Right forelimb (tissue), 1 donor: ENCODE measurements at regions not wholly inside any gene's neighbourhood (a gene's known extent, or its start where the extent isn't known, plus 50 kb on each side); places are given as distances from the start of the nearest gene placed in this dataset.
"Not testable (repeated sequence)": the region's sequence is repeated elsewhere in the genome, so short reads cannot be mapped to it uniquely, and the experiment has no call there.

Experiments used
- DNase-seq: peaks from one replicate; pipeline ENCODE4 v3.0.0-alpha.2; 2018

- DNase-seq = not testable (repeated sequence)
These were observed 785.1 kb downstream of the TDRD15 start for GRCh38 chr2:21908712-21909380.

DNA sequence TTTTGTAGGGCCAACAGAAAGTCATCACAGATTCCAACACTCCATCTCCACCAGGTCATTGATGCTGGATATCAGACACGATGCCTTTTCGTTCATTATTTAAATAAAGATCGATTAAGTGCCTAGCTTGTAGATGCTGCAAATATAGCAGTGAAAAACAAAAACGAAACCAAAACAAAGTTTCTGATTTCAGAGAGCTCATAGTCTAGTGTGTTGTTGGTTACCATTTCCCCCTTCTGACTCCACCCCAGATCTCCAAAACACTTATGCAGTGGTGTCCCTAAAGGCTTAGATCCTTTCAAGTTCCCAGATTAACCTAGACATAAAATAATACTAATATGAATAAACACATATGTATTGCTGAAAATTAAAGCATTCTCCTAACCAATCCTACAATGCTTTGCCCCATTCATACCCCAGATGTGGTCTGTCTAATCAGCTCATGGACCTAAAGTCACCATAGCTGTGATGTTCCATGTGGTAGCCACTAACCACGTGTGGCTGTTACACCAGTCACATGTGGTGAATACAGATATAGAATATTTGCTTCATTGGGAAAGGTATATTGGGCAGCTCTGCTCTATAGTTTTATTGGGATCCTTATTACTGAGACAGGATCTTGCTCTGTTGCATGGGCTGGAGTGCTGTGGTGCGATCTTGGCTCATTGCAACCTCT lies 787.2 kb downstream of the TDRD15 start:
- no peak for DNase-seq

- DNase-seq = no peak
These were observed 788.6 kb downstream of the TDRD15 start for GRCh38 chr2:21912405-21912804.

- DNase-seq = no peak
These were observed 791.4 kb downstream of the TDRD15 start for GRCh38 chr2:21915201-21915600.

- no peak for DNase-seq
These were observed 793.3 kb downstream of the TDRD15 start for GRCh38 chr2:21916934-21917522.

- DNase-seq = no peak
These were observed 797.0 kb downstream of the TDRD15 start for GRCh38 chr2:21920721-21921120.

DNA sequence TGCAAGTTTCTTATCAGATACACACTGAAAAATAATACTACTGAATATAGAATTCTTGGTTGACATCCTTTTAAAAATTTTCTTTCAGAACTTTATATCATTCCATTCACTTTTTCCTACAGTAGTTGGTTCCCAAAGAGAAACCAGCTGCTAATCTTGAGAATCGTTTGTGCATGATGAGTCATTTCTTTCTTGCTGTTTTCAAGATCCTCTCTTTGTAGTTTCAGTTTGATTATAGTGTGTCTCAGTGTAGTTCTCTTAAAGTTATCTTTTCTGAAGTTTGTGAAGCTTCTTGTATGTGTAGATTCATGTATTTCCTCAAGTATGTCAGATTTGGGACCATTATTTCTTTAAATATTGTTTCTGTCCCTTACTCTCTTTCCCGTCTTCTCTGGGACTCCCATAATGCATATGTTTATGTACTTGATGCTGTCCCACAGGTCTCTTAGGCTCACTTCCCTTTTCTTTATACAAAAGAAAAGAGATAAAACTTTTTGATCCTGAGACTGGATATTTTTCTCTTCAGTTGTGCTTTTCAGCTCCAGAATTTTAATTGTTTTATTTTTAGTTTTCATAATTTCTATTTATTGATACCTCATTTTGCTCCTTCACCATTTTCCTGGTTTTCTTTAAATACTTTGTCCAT lies 801.0 kb downstream of the TDRD15 start:
- no peak for DNase-seq

DNA sequence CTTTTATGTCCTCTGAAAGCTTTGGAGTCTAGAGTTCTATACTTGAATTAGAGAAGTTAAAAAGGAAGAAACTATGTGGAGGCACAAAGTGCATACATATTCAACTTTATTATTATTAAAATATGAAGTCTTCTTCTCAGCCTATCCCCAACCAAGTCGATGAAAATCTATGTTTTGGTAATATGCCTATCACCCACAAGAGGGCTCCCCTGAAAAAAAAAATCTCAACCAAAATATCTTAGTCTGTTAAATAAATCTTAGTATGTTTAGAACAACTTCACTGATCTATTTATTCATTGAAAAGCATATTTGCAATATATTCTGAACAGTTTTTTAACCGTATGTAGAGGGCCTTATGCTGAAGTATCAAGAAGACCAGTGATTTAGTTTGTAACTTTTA lies 804.5 kb downstream of the TDRD15 start:
- DNase-seq = no peak

GRCh38 chr2:21930226-21930625 lies 806.5 kb downstream of the TDRD15 start:
- DNase-seq = peak; percentile 80

- no peak for DNase-seq
These were observed 816.2 kb downstream of the TDRD15 start for GRCh38 chr2:21939967-21940366.

DNA sequence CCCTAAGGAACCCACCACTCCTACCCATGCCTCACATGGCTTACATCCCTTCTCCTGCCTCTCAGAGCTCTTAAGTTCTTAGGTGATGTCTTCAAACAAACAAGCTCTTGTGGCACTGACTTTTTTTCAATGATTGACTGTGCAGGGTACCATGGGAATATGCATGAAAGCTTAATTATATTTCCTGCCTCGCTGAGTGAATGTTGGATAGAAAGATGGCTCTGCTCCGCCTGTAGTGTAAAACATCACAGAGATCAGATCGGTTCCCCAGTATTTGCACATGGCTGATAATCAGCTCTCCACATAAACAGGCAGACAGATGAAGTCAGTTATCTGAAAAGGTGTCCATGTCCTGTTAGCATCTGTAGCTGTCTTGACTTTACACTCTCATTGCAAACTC lies 820.8 kb downstream of the TDRD15 start:
- no peak for DNase-seq

- no peak for DNase-seq
These were observed 821.9 kb downstream of the TDRD15 start for GRCh38 chr2:21945658-21946057.

DNA sequence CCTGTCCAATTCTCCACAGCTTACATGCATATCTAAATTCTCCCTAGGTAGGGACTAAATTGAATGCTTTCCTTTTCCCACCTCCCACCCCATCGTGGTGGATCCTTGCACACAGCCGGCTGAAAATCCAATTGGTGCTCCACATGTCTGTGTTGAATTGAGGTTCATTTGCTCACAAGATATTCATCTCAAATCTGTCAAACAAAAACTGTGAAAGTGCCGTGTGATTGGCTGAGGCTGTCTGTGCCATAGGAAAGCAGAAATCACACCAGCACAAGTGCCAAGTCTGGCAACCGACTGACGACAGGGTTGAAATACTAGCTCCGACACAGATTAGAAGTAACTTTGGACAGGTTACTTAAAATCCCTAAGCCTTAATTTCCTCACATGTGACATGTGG lies 823.3 kb downstream of the TDRD15 start:
- no peak for DNase-seq

DNA sequence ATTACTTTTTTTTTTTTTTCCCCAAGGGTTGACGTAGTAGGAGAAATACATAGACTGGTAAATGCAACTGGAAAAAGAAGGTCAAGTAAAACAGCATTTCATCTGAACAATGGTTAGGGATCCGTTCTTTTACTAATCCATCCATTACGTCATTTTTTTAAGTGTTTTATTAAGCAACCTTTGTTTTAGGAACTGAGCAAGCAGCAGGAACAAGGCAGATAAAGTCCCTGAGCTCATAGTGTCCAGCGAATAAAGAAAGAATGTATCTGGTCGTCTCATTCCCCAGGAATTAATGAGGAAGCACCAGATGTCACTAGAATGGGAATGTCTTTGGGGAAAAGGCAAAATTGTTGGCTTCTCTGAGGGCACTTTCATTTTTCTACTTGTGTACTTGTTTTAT lies 842.4 kb downstream of the TDRD15 start:
- no peak for DNase-seq

GRCh38 chr2:21970971-21971370 lies 847.2 kb downstream of the TDRD15 start:
- no peak for DNase-seq

- DNase-seq = no peak
These were observed 848.8 kb downstream of the TDRD15 start for GRCh38 chr2:21972586-21972985.

- no peak for DNase-seq
These were observed 857.4 kb downstream of the TDRD15 start for GRCh38 chr2:21981127-21981526.

GRCh38 chr2:21993002-21993401 lies 869.2 kb downstream of the TDRD15 start:
- no peak for DNase-seq

- DNase-seq = no peak
These were observed 872.6 kb downstream of the TDRD15 start for GRCh38 chr2:21996339-21996738.

GRCh38 chr2:21999522-21999921 lies 875.8 kb downstream of the TDRD15 start:
- DNase-seq = no peak

DNA sequence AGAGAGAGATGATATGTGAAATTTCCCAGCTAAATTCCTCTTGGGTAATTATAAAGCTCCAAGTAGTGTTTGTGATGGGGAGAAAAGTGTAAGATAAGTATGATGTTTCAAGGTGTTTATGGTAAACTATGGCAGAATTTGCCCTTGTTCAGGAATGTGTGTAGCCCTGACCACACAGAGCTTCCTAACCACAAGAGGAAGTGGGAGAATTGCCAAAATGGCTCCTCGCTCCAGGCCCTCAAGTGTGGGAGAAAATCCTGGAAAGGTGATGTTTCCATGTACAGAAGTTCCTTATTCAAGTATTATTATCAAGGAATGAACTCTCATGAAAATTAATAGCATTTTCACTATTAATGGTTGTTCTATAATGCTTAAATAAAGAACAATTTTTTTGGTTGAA lies 878.3 kb downstream of the TDRD15 start:
- no peak for DNase-seq

- DNase-seq = no peak
These were observed 879.5 kb downstream of the TDRD15 start for GRCh38 chr2:22003270-22003669.

GRCh38 chr2:22011048-22011447 lies 887.3 kb downstream of the TDRD15 start:
- DNase-seq = no peak
